Neuronal stem cell (in vitro differentiated cells): ENCODE measurements at regions not wholly inside any gene's neighbourhood (a gene's known extent, or its start where the extent isn't known, plus 50 kb on each side); places are given as distances from the start of the nearest gene placed in this dataset.

Experiments used
- DNase-seq: peaks from one replicate; pipeline ENCODE4 v3.0.0-alpha.2; 2013; ENCODE audit warnings: low spot score
- H2AFZ ChIP-seq: one replicate; pipeline ENCODE4 v1.6.1; 2013; ENCODE audit warnings: mild to moderate bottlenecking, low read length, inconsistent platforms
- H2AK5ac ChIP-seq: 2 replicates; pipeline ENCODE4 v1.6.1; 2013; ENCODE audit warnings: low read depth, mild to moderate bottlenecking, inconsistent platforms, low read length, moderate library complexity, mixed read lengths
- H2BK120ac ChIP-seq: 2 replicates; pipeline ENCODE4 v1.6.1; 2013; ENCODE audit warnings: low read depth, mild to moderate bottlenecking, inconsistent platforms, low read length, moderate library complexity, mixed read lengths
- H2BK12ac ChIP-seq: one replicate; pipeline ENCODE4 v1.6.1; 2013; ENCODE audit warnings: low read length, inconsistent platforms
- H2BK15ac ChIP-seq: 2 replicates; pipeline ENCODE4 v1.6.1; 2013; ENCODE audit warnings: mild to moderate bottlenecking, low read length, inconsistent platforms, mixed read lengths
- H2BK5ac ChIP-seq: one replicate; pipeline ENCODE4 v1.6.1; 2013; ENCODE audit warnings: inconsistent platforms, mild to moderate bottlenecking, low read length, moderate library complexity
- H3K14ac ChIP-seq: one replicate; pipeline ENCODE4 v1.6.1; 2013; ENCODE audit warnings: low read length, inconsistent platforms
- H3K18ac ChIP-seq: 2 replicates; pipeline ENCODE4 v1.6.1; 2013; ENCODE audit warnings: low read length, inconsistent platforms
- H3K23ac ChIP-seq: 2 replicates; pipeline ENCODE4 v1.6.1; 2013; ENCODE audit warnings: low read depth, mild to moderate bottlenecking, mixed read lengths, low read length, inconsistent platforms; ENCODE audit not compliant: poor library complexity
- H3K27ac ChIP-seq: replicated peaks from 3 replicates; pipeline ENCODE4 v1.5.1; 2013; ENCODE audit warnings: low read length, inconsistent platforms
- H3K27me3 ChIP-seq, 3 experiments: 2 replicates each; pipeline ENCODE4 v1.6.1; 2013; ENCODE audit warnings: low read length in 3 of 3, mild to moderate bottlenecking in 2 of 3, inconsistent platforms in 1 of 3, low read depth in 1 of 3, mixed read lengths in 1 of 3, moderate library complexity in 1 of 3; ENCODE audit not compliant: control insufficient read depth in 3 of 3, insufficient read depth in 3 of 3
- H3K36me3 ChIP-seq, 2 donors: replicated peaks in 1 of 2; 2 replicates each; pipeline ENCODE4 v1.6.1; 2013; ENCODE audit warnings: low read length in 2 of 2; ENCODE audit not compliant: control insufficient read depth in 2 of 2, insufficient read depth in 2 of 2
- H3K4ac ChIP-seq: 2 replicates; pipeline ENCODE4 v1.6.1; 2013; ENCODE audit warnings: inconsistent platforms, mild to moderate bottlenecking, low read length, moderate library complexity
- H3K4me1 ChIP-seq, 2 donors: 1 replicate in 1 of 2; 2 replicates in 1 of 2; pipeline ENCODE4 v1.6.1; 2013; ENCODE audit warnings: low read length in 2 of 2, low read depth in 1 of 2; ENCODE audit not compliant: control insufficient read depth in 2 of 2, insufficient read depth in 1 of 2
- H3K4me2 ChIP-seq: one replicate; pipeline ENCODE4 v1.6.1; 2013; ENCODE audit warnings: mild to moderate bottlenecking, low read length, inconsistent platforms; ENCODE audit not compliant: insufficient read depth, poor library complexity, severe bottlenecking
- H3K4me3 ChIP-seq, 2 donors: 2 replicates each; pipeline ENCODE4 v1.5.1; 2013; ENCODE audit warnings: low read length in 2 of 2, mild to moderate bottlenecking in 2 of 2, inconsistent platforms in 1 of 2, moderate library complexity in 1 of 2
- H3K79me1 ChIP-seq: one replicate; pipeline ENCODE4 v1.6.1; 2013; ENCODE audit warnings: low read depth, mild to moderate bottlenecking, inconsistent platforms, low read length, moderate library complexity
- H3K9ac ChIP-seq: one replicate; pipeline ENCODE4 v1.6.1; 2013; ENCODE audit warnings: mild to moderate bottlenecking, low read depth, low read length, inconsistent platforms; ENCODE audit not compliant: poor library complexity
- H3K9me3 ChIP-seq, 2 donors: replicated peaks in 1 of 2; 2 replicates each; pipeline versions ENCODE3 to v1.6.1; 2013; ENCODE audit warnings: low read length in 2 of 2, mild to moderate bottlenecking in 2 of 2, inconsistent platforms in 1 of 2, low read depth in 1 of 2, mixed read lengths in 1 of 2, moderate library complexity in 1 of 2; ENCODE audit not compliant: control insufficient read depth in 2 of 2, insufficient read depth in 1 of 2
- H4K8ac ChIP-seq: one replicate; pipeline ENCODE4 v1.6.1; 2013; ENCODE audit warnings: low read depth, mild to moderate bottlenecking, inconsistent platforms, low read length, moderate library complexity
- H4K91ac ChIP-seq: one replicate; pipeline ENCODE4 v1.6.1; 2013; ENCODE audit warnings: low read length, low read depth, mild to moderate bottlenecking, inconsistent platforms; ENCODE audit not compliant: poor library complexity
- WGBS, 2 donors: extraction: QIAGEN DNeasy Blood & Tissue Kit; methylation state at CpG; one replicate each; pipeline ENCODE4 v1.1.7; 2013; ENCODE audit warnings: missing lambda C conversion rate in 2 of 2, mixed read lengths in 1 of 2; ENCODE audit not compliant: insufficient read length in 2 of 2, insufficient replicate concordance in 1 of 2; ENCODE audit errors: extremely low coverage in 2 of 2; 5-methylcytosine and 5-hydroxymethylcytosine counted together

DNA sequence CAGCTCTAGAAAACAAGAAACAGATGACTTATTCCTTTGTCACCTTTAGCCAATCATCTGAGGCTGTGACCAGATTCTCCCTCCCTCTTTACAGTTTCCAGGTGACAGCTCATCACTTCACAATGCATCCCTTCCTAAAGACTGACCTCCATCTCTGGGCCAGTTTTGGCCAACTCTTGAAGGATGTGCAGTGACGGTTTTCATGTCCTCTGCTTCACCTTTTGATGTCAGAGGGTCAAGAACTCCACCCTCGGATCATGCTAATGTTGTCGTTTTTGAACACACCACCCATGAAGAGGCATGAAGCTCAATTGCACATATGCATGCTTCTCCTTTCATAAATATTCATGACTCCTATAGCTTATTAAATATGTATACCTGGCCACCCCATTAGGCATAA lies 161.2 kb upstream of the SYNPR start:
- no peak overlapping the region for H3K27ac ChIP-seq
- peaks cover 0 to 2% of the 10 kb centered on the region in 2 donors for H3K9me3 ChIP-seq
- H3K4me2 ChIP-seq: no peak overlapping the region
- H2AK5ac ChIP-seq: no peak overlapping the region
- H3K36me3 ChIP-seq: no peaks in the 10 kb centered on the region
- no peak overlapping the region for H2AFZ ChIP-seq
- no peak overlapping the region for H2BK15ac ChIP-seq
- no peak for DNase-seq
- no peak overlapping the region for H2BK5ac ChIP-seq
- H2BK120ac ChIP-seq: no peak overlapping the region
- no peak overlapping the region for H3K14ac ChIP-seq
- no peaks in the 10 kb centered on the region for H3K4me1 ChIP-seq
- no peak overlapping the region for H3K23ac ChIP-seq
- H3K18ac ChIP-seq: no peak overlapping the region
- no peak overlapping the region for H3K4ac ChIP-seq
- H4K8ac ChIP-seq: no peak overlapping the region
- H3K79me1 ChIP-seq: no peaks in the 10 kb centered on the region
- no peaks in the 10 kb centered on the region for H3K27me3 ChIP-seq
- no CpG with 5 or more reads among the region's 3 CpGs for WGBS, 2 donors
- no peak overlapping the region for H3K9ac ChIP-seq
- H3K4me3 ChIP-seq: no peak overlapping the region
- no peak overlapping the region for H2BK12ac ChIP-seq
- H4K91ac ChIP-seq: no peak overlapping the region

DNA sequence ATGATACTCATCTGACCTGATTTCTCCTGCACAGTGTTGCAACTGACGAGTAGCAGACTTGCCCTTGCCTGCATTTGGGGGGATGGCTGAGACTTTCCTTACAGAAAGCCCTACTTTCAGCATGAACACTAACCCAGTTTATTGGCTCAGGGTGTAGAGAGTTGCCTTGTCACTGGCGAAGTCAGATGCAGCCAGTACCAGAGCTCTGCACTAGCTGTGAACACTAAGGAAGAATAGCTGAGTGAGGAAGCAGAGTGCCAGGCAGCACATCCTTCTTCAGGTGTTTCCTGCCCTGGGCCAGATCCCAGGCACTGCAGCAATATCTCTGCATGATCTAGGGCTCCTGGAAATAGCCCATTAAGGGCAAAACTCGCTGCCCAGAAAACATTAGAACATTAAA lies 154.0 kb upstream of the SYNPR start:
- no peaks in the 10 kb centered on the region for H3K4me1 ChIP-seq
- no peak overlapping the region for H3K23ac ChIP-seq
- WGBS, 2 donors: no CpG with 5 or more reads among the region's 3 CpGs
- H2BK120ac ChIP-seq: no peak overlapping the region
- DNase-seq: no peak
- no peak overlapping the region for H3K4me2 ChIP-seq
- H2AK5ac ChIP-seq: no peak overlapping the region
- H3K36me3 ChIP-seq: no peaks in the 10 kb centered on the region
- no peaks in the 10 kb centered on the region for H3K27me3 ChIP-seq
- H3K4me3 ChIP-seq: no peak overlapping the region
- no peak overlapping the region for H2BK12ac ChIP-seq
- no peak overlapping the region for H3K4ac ChIP-seq
- no peak overlapping the region for H2AFZ ChIP-seq
- no peaks in the 10 kb centered on the region for H3K79me1 ChIP-seq
- H3K9me3 ChIP-seq: no peaks in the 10 kb centered on the region
- H2BK15ac ChIP-seq: no peak overlapping the region
- H2BK5ac ChIP-seq: no peak overlapping the region
- H3K14ac ChIP-seq: no peak overlapping the region
- no peak overlapping the region for H3K18ac ChIP-seq
- no peak overlapping the region for H3K27ac ChIP-seq
- H4K91ac ChIP-seq: no peak overlapping the region
- H3K9ac ChIP-seq: no peak overlapping the region
- H4K8ac ChIP-seq: no peak overlapping the region

DNA sequence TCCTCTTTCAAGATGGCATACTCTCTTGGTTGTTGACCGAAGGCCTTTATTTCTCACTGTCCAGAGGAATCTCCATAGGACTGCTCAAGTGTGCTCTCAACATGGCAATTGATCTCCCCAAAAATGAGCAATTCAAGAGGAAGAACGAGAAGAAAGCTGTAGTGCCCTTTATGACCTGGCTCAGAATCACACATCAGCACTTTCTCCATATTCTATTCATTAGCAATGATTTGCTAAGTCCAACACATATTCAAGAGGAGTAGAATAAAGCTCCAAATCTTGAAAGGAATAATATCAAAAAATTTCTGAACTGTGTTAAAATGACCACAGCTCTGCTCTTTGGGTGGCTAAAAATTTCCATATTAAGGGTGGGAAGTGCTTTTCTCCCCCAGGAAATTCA lies 151.6 kb upstream of the SYNPR start:
- Histone ChIP-seq H2AK5ac (no peak overlapping the region), H3K27me3 (no peaks in the 10 kb centered on the region), H4K8ac (no peak overlapping the region), H3K36me3 (no peaks in the 10 kb centered on the region), H2AFZ (no peak overlapping the region), H2BK12ac (no peak overlapping the region), H3K9me3 (no peaks in the 10 kb centered on the region), H3K18ac (no peak overlapping the region), H4K91ac (no peak overlapping the region), H3K4me3 (no peak overlapping the region), H3K23ac (no peak overlapping the region), H2BK15ac (no peak overlapping the region), H3K4ac (no peak overlapping the region), H3K79me1 (no peaks in the 10 kb centered on the region), H3K4me2 (no peak overlapping the region), H3K14ac (no peak overlapping the region), H3K27ac (no peak overlapping the region), H2BK5ac (no peak overlapping the region), H2BK120ac (no peak overlapping the region), H3K9ac (no peak overlapping the region), H3K4me1 (peaks cover 0 to 4% of the 10 kb centered on the region in 2 donors)
- WGBS, 2 donors: no CpG with 5 or more reads among the region's 2 CpGs
- no peak for DNase-seq

DNA sequence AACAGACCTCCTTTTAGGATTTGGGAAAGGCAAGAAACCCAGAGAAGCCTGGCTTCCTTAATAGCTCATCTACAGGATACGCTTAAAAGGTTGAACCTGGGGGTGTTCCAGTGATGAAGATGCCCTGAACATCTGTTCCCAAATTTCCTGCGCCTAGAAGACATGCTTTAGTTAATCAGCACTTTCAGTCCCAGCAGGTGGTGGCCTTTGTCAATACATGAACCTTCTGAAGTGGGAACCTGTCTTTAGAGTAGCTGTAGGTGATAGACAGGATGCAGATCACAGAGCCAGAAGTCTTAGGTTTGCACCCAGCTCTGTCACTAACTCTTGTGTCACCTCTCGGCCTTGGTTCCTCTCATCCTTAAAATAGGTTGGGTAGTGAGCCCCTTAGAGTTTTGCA lies 149.7 kb upstream of the SYNPR start:
- DNase-seq: no peak
- H4K8ac ChIP-seq: no peak overlapping the region
- H2AFZ ChIP-seq: no peak overlapping the region
- H3K27ac ChIP-seq: no peak overlapping the region
- H3K9me3 ChIP-seq: no peaks in the 10 kb centered on the region
- H3K4me2 ChIP-seq: no peak overlapping the region
- no peak overlapping the region for H2BK120ac ChIP-seq
- peaks cover 0 to 10% of the 10 kb centered on the region in 2 donors for H3K4me1 ChIP-seq
- no peaks in the 10 kb centered on the region for H3K79me1 ChIP-seq
- no peak overlapping the region for H3K4me3 ChIP-seq
- no peak overlapping the region for H4K91ac ChIP-seq
- H2BK5ac ChIP-seq: no peak overlapping the region
- H3K36me3 ChIP-seq: no peaks in the 10 kb centered on the region
- WGBS, 2 donors: no CpG with 5 or more reads among the region's 3 CpGs
- no peak overlapping the region for H3K4ac ChIP-seq
- H2BK12ac ChIP-seq: no peak overlapping the region
- no peak overlapping the region for H2AK5ac ChIP-seq
- no peak overlapping the region for H3K9ac ChIP-seq
- no peak overlapping the region for H3K14ac ChIP-seq
- H3K27me3 ChIP-seq: no peaks in the 10 kb centered on the region
- H3K18ac ChIP-seq: no peak overlapping the region
- H2BK15ac ChIP-seq: no peak overlapping the region
- H3K23ac ChIP-seq: no peak overlapping the region
